Activated CD4-positive, alpha-beta memory T cell treated with anti-CD3 and anti-CD28 coated beads, Interleukin-2, amount 10 ng/mL, durations not matched to agents 7 days and 5 days (primary cell): ENCODE measurements at regions not wholly inside any gene's neighbourhood (a gene's known extent, or its start where the extent isn't known, plus 50 kb on each side); places are given as distances from the start of the nearest gene placed in this dataset.

Experiments used
- CTCF ChIA-PET: fragments of 350-600 bp; sonication (Branson Sonifier 250); formaldehyde crosslinking; loops from one replicate; lab custom pipeline; 2021; ENCODE audit warnings: antibody characterized with exemption, inconsistent platforms; lab: Charles Lee
- POLR2A ChIA-PET: fragments of 350-600 bp; sonication (Branson Sonifier 250); formaldehyde crosslinking; loops from one replicate; lab custom pipeline; 2021; ENCODE audit warnings: antibody characterized with exemption; lab: Charles Lee
- DNase-seq: peaks from one replicate; pipeline ENCODE4 v3.0.0-alpha.2; 2020
- H3K27ac Mint-ChIP-seq: one replicate; pipeline ENCODE4 v1.8.0; 2021; ENCODE audit warnings: mild to moderate bottlenecking, mixed read lengths
- H3K27me3 Mint-ChIP-seq: one replicate; pipeline ENCODE4 v1.8.0; 2021; ENCODE audit warnings: mixed read lengths
- H3K36me3 Mint-ChIP-seq: one replicate; pipeline ENCODE4 v1.8.0; 2021; ENCODE audit warnings: low read depth, mixed read lengths
- H3K4me1 Mint-ChIP-seq: one replicate; pipeline ENCODE4 v1.8.0; 2021; ENCODE audit warnings: mixed read lengths
- H3K4me3 Mint-ChIP-seq: one replicate; pipeline ENCODE4 v1.8.0; 2021; ENCODE audit warnings: mild to moderate bottlenecking, mixed read lengths
- H3K9me3 Mint-ChIP-seq: one replicate; pipeline ENCODE4 v1.8.0; 2021; ENCODE audit warnings: mixed read lengths

GRCh38 chr13:78372581-78372980 lies 230.8 kb downstream of the POU4F1 start:
- Mint-ChIP-seq H3K27me3 (no peaks in the 10 kb centered on the region), H3K27ac (no peak overlapping the region), H3K36me3 (no peaks in the 10 kb centered on the region), H3K9me3 (no peaks in the 10 kb centered on the region), H3K4me3 (no peak overlapping the region), H3K4me1 (no peaks in the 10 kb centered on the region)
- ChIA-PET CTCF (interaction anchor here (1.0 kb wide), 1 partner anchor 11 kb away, joined by 4 read pairs; no protein-coding TSS in a partner anchor), POLR2A (no interaction called here)
- no peak for DNase-seq

GRCh38 chr13:78370231-78370630 lies 233.1 kb downstream of the POU4F1 start:
- CTCF ChIA-PET: no interaction called here
- no peaks in the 10 kb centered on the region for H3K36me3 Mint-ChIP-seq
- no peak for DNase-seq
- H3K27me3 Mint-ChIP-seq: no peaks in the 10 kb centered on the region
- no peak overlapping the region for H3K27ac Mint-ChIP-seq
- H3K4me1 Mint-ChIP-seq: no peaks in the 10 kb centered on the region
- POLR2A ChIA-PET: no interaction called here
- H3K9me3 Mint-ChIP-seq: no peaks in the 10 kb centered on the region
- no peak overlapping the region for H3K4me3 Mint-ChIP-seq

- Mint-ChIP-seq H3K36me3 (no peaks in the 10 kb centered on the region), H3K4me1 (no peaks in the 10 kb centered on the region), H3K27ac (no peak overlapping the region), H3K9me3 (no peaks in the 10 kb centered on the region), H3K4me3 (no peak overlapping the region), H3K27me3 (no peaks in the 10 kb centered on the region)
- ChIA-PET CTCF (no interaction called here), POLR2A (no interaction called here)
- DNase-seq: no peak
Observed at GRCh38 chr13:78364711-78365110, 238.6 kb downstream of the POU4F1 start.

DNA sequence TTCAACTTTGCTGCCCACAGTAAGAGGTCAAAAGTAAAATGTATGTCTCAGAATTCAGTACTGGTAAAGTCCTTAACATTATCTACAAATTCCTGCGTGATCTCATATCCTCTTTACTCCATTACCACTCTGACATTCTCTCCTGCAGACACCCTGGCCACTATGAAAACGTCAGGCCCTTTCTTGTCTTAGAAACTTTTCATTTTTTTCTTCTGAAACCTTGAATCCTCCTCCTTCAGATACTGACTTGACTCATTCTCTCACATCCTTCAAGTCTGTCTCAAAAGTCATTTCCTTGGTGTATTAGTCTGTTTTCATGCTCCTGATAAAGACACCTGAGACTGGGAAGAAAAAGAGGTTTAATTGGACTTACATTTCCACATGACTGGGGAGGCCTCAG lies 262.3 kb downstream of the POU4F1 start:
- Mint-ChIP-seq H3K36me3 (no peaks in the 10 kb centered on the region), H3K9me3 (no peaks in the 10 kb centered on the region), H3K27me3 (no peaks in the 10 kb centered on the region), H3K27ac (no peak overlapping the region), H3K4me1 (no peaks in the 10 kb centered on the region), H3K4me3 (no peak overlapping the region)
- POLR2A ChIA-PET: no interaction called here
- no peak for DNase-seq
- CTCF ChIA-PET: no interaction called here

- no peaks in the 10 kb centered on the region for H3K27me3 Mint-ChIP-seq
Observed at GRCh38 chr13:78339927-78340326, 263.4 kb downstream of the POU4F1 start.

DNA sequence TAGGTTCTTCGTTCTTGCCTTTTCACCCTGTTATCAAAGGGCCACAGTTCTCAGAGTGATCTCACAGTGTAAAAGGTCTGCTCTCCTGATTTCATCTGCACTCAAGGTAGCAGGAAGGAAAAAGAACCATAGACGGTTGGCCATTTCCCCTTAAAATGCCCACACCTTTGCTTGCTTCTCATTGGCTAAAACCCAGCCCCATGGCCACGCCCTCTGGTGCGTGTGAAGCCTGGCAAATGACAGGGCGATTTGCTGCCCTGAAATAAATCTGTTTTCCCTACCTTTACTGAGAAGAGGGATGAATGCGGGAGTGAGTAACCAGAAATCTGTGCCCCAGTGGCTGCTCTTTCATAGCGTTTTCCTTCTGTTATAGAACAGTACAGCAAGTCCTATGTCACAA lies 269.3 kb downstream of the POU4F1 start:
- no peaks in the 10 kb centered on the region for H3K4me1 Mint-ChIP-seq
- no peak overlapping the region for H3K4me3 Mint-ChIP-seq
- no peak for DNase-seq
- H3K36me3 Mint-ChIP-seq: no peaks in the 10 kb centered on the region
- CTCF ChIA-PET: no interaction called here
- POLR2A ChIA-PET: no interaction called here
- H3K27me3 Mint-ChIP-seq: no peaks in the 10 kb centered on the region
- no peaks in the 10 kb centered on the region for H3K9me3 Mint-ChIP-seq
- no peak overlapping the region for H3K27ac Mint-ChIP-seq

More at GRCh38 chr13:78339927-78340326, 263.4 kb downstream of the POU4F1 start:
- CTCF ChIA-PET: no interaction called here
- Mint-ChIP-seq H3K4me1 (no peaks in the 10 kb centered on the region), H3K4me3 (no peak overlapping the region), H3K9me3 (no peaks in the 10 kb centered on the region), H3K27ac (no peak overlapping the region), H3K36me3 (no peaks in the 10 kb centered on the region)
- DNase-seq: no peak
- POLR2A ChIA-PET: no interaction called here

- no peaks in the 10 kb centered on the region for H3K27me3 Mint-ChIP-seq
- POLR2A ChIA-PET: no interaction called here
Observed at GRCh38 chr13:78326633-78327032, 276.7 kb downstream of the POU4F1 start.

GRCh38 chr13:78325585-78325984 lies 277.8 kb downstream of the POU4F1 start:
- DNase-seq: no peak
- no peaks in the 10 kb centered on the region for H3K4me1 Mint-ChIP-seq
- no peaks in the 10 kb centered on the region for H3K27me3 Mint-ChIP-seq
- ChIA-PET CTCF (no interaction called here), POLR2A (no interaction called here)
- no peaks in the 10 kb centered on the region for H3K36me3 Mint-ChIP-seq
- H3K9me3 Mint-ChIP-seq: no peaks in the 10 kb centered on the region
- no peak overlapping the region for H3K27ac Mint-ChIP-seq
- H3K4me3 Mint-ChIP-seq: no peak overlapping the region

More at GRCh38 chr13:78326633-78327032, 276.7 kb downstream of the POU4F1 start:
- Mint-ChIP-seq H3K4me3 (no peak overlapping the region), H3K9me3 (no peaks in the 10 kb centered on the region), H3K36me3 (no peaks in the 10 kb centered on the region), H3K4me1 (no peaks in the 10 kb centered on the region), H3K27ac (no peak overlapping the region)
- CTCF ChIA-PET: no interaction called here
- DNase-seq: no peak

DNA sequence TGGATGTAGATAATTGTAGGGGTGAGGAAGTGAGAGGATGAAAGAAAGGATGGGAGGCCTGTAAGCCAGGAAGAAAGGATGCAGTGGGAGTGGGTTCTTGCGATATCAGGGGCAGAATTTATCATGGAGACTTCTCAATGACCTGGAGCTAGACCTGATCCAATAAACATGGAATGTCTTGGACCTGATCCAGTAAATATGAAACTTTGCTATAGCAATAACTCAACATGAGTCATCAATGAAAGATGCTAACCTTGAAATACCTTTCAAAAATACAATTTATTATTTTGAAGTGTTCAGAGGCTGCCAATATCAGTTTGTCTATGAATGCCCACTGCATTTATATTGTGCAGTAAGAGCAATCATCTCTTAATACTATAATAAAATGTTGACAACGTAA lies 279.5 kb downstream of the POU4F1 start:
- Mint-ChIP-seq H3K4me3 (no peak overlapping the region), H3K27me3 (no peaks in the 10 kb centered on the region), H3K36me3 (no peaks in the 10 kb centered on the region), H3K27ac (no peak overlapping the region), H3K9me3 (no peaks in the 10 kb centered on the region), H3K4me1 (no peaks in the 10 kb centered on the region)
- DNase-seq: no peak
- POLR2A ChIA-PET: interaction anchor here (0.8 kb wide), 1 partner anchor 13 kb away, joined by 3 read pairs; no protein-coding TSS in a partner anchor
- CTCF ChIA-PET: interaction anchor here (1.6 kb wide), 1 partner anchor 83 kb away, joined by 4 read pairs; no protein-coding TSS in a partner anchor

- DNase-seq: no peak
- Mint-ChIP-seq H3K9me3 (no peaks in the 10 kb centered on the region), H3K4me1 (no peaks in the 10 kb centered on the region), H3K4me3 (no peak overlapping the region), H3K27ac (no peak overlapping the region), H3K36me3 (no peaks in the 10 kb centered on the region), H3K27me3 (no peaks in the 10 kb centered on the region)
- POLR2A ChIA-PET: no interaction called here
- CTCF ChIA-PET: no interaction called here
Observed at GRCh38 chr13:78323040-78323439, 280.3 kb downstream of the POU4F1 start.

- Mint-ChIP-seq H3K4me1 (no peaks in the 10 kb centered on the region), H3K36me3 (no peaks in the 10 kb centered on the region), H3K27ac (no peak overlapping the region), H3K4me3 (no peak overlapping the region), H3K27me3 (no peaks in the 10 kb centered on the region), H3K9me3 (no peaks in the 10 kb centered on the region)
- ChIA-PET CTCF (no interaction called here), POLR2A (no interaction called here)
- DNase-seq: no peak
Observed at GRCh38 chr13:78319101-78319627, 284.2 kb downstream of the POU4F1 start.

DNA sequence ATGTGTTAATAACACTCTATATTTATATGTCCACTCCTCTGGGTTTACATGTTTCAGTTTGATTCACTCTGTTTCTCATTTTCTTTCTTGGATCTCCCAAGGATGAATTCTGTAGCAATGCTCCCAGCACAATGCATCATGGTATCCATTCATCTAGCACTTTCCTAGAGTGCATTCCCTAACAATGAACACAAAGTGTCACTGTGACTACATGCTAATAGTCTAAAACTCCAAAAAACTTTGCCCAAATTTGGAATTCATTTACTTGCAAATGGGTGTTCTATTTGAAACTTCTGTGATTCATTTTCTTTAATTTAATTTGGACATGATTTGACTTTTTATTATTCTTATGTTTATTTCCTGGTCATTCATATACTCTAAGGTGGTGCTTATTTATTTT lies 286.3 kb downstream of the POU4F1 start:
- no peak overlapping the region for H3K27ac Mint-ChIP-seq
- no peaks in the 10 kb centered on the region for H3K36me3 Mint-ChIP-seq
- no peak overlapping the region for H3K4me3 Mint-ChIP-seq
- H3K9me3 Mint-ChIP-seq: no peaks in the 10 kb centered on the region
- no peaks in the 10 kb centered on the region for H3K27me3 Mint-ChIP-seq
- CTCF ChIA-PET: no interaction called here
- H3K4me1 Mint-ChIP-seq: no peaks in the 10 kb centered on the region
- no peak for DNase-seq
- POLR2A ChIA-PET: no interaction called here

DNA sequence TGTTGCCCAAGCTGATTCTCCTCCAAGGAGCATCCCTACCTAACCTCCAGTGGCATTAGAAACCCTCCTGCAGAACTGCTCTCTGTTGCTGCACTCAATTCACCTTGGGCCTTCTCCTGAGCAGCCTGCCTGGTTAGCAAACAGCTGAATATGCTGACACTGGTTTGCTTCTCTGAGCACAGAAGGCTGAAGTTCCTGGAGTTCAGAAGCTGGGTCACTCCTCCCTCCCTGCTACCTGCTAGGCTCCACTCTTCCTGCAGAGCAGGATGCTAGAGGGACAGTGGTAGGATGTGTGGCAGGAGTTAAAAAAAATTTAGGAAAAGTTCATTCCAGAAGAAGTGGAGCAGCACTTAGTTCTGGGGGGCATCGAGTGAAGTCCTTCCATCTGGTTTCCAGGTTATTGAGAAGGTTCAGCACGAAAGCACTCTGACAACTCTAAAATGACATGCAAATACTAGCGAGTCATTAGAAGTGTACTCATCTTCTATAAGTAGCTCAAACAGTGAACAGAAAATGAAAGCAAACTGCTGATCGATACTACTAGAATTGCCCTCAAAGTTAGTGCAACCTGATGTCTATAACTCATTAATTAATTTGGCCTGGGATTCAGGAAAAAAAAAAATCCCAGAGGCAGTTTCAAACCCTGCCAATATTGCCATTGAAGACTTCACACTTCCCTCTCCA lies 293.7 kb downstream of the POU4F1 start:
- no peak overlapping the region for H3K4me3 Mint-ChIP-seq
- POLR2A ChIA-PET: no interaction called here
- no peaks in the 10 kb centered on the region for H3K4me1 Mint-ChIP-seq
- H3K27ac Mint-ChIP-seq: no peak overlapping the region
- no peaks in the 10 kb centered on the region for H3K36me3 Mint-ChIP-seq
- H3K27me3 Mint-ChIP-seq: no peaks in the 10 kb centered on the region
- no peak for DNase-seq
- no peaks in the 10 kb centered on the region for H3K9me3 Mint-ChIP-seq
- CTCF ChIA-PET: no interaction called here
